ENCODE measurements at regions not wholly inside any gene's neighbourhood (a gene's known extent, or its start where the extent isn't known, plus 50 kb on each side); places are given as distances from the start of the nearest gene placed in this dataset.

DNA sequence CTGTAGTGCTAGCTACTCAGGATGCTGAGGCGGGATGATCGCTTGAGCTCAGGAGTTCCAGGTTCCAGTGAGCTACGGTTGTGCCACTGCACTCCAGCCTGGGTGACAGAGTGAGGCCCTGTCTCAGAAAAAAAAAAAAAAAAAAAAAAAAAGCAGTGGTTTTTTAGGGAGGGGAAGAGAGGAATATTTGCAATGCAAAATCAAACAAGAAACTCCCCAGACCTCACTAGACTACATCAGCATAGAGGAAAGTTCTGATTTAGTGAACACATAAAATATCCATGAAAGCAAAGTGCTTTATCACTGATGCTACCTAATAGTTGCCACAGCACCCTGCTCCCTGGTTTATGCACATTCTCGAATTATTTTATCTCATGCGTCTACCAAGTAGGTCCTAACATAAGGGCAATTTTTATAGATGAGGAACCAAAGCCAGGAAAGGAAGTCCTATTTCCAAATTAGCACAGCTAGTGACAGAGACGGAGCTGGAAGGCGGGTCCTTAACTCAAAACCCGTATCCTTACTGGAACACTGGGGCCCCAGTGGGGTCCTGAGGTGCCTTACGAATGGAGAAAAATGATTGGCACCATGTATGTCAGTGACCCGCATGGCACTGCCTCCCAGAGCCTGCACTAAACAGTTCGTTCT is 50.7 kb upstream of the GPR157 start:
- intact Hi-C loops (cut with micrococcal nuclease): loop anchor here (5.0 kb wide), 1 partner anchor 57 kb away; no protein-coding TSS in a partner anchor

DNA sequence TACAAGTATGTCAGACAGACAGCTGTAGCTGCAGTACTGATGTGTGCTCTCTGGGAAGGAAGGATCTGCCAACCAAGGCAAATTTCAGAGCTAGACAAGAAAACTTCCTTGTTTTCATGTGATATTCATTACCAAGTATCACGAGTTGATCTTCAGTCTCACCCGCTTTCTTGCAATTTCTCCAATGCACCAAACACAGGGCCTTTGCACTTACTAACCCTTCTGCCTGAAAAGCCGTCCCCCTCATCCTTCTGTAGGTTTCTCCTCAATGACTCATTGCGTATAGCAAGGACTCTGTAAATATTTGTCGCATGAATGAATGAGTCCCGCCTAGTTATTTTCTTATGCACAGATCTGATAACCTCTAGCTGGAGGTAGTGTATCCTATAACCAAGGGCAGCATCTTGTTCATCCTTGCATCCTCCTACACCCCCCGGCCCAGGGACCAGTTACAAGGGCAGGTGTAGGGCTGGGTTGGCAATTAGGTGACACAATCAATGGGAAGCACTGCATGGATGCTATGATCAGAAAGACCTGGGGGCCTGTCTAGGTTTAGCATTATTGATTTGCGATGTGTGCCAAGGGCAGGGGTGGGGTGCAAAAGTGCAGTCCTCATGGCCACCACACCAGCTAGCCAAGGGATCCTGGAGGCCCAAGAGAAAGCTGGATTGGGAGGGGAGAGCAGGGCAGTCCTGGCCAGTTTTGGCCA is 51.4 kb upstream of the GPR157 start:
- intact Hi-C loops (cut with micrococcal nuclease): loop anchor here (5.0 kb wide), 1 partner anchor 58 kb away; no protein-coding TSS in a partner anchor

DNA sequence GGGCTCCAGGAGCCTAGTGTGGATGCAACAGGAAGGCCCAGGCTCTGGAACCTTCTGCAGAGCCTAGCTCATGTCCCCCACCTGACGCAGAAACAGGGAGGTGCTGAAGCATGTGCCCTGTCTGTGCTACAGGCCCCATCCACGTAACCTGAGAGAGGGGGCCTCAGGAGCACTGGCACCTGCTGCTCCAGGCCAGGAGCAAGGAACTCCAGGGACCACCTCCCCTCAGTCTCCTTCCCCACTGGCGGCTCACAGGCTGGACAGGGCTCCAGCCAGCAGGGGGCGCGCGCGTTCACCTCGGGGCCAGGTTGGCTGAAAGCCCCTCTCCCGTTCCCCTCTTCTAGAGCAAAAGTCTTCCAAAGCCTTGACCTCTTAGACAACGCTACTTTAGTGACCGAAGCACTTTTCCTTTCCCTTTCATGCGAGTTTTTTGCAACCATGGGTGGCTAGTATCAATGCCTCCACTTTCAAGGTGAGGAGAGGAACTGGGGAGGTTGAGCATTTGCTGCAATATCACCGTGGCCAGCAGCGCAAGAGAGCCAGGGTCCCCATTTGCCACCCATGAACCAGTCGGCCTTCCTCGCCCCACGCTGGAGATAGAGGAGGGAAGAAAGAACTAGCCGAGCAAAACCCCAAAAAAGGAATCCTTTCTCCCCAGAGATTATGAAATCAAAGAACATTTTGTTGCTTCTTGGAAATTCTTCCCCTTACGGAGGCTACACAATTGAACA is 52.4 kb upstream of the GPR157 start:
- intact Hi-C loops (cut with micrococcal nuclease): loop anchor here (1.0 to 5.0 kb wide), 2 partner anchors 15 to 59 kb away; no protein-coding TSS in a partner anchor

DNA sequence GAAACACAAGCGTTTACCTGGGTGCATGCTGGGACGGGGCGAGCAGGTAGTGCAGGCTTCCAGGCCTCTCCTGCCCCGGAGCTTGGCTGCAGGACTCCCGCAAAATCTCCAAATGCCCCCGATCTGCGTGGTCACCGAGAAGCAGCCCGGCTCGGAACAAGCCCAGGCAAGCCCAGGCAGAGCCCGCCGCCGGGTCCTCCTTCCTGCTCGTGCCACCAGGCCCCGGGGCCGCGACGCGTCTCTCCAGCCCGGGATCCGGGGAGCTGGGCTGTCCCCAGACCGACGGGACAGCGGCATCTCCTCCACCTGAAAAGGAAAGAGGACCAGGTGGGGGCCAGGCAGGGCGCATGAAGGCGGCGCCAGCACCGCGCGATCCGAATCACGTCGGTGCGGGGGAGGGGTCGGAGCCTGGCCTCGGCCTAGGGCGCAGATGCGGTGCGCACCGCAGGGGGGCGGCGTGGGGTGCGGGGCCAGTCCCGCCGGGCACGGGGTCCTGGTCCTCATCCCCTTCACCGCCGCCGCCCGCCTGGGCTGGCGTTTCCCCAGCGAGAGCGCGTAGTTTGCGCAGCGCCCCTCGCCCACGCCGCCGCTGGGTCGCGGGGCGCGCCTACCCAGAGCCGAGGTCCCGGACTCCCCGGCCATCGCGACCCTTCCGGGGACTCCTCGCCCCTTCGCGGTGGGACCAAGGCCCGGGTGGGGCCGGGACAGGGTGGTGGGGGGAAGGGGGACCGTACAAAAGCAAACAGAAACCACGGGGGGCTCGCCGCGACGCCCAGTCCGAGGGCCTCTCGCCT is 52.4 kb upstream of the H6PD start:
- intact Hi-C loops (cut with micrococcal nuclease): loop anchor here (1.0 to 5.0 kb wide), 2 partner anchors 14 to 60 kb away; no protein-coding TSS in a partner anchor

DNA sequence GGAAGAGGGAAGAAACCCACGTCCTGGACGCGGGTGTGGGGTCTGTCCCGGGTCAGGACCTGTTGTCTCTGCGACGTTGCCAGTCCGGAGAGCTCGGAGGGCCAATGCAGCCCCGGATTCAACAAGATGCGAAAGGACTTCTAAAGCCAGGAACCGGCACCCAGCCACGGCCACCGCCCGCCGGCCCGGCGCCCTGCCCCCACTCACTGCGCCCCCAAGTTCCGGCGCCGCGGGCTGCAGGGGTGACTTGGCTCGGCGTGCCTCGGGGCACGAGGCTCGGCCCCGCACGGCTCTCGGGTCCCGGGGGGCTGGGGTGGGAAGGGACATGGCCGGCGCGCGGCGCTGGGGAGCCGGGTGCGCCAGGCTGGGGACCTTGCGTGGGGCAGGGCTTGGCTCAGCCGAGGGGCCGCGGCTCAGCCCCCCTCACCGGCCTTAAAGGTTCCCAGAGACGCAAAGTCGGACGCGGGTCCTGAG is 51.8 kb upstream of the H6PD start:
- intact Hi-C loops (cut with micrococcal nuclease): loop anchor here (5.0 kb wide), 1 partner anchor 61 kb away; no protein-coding TSS in a partner anchor

DNA sequence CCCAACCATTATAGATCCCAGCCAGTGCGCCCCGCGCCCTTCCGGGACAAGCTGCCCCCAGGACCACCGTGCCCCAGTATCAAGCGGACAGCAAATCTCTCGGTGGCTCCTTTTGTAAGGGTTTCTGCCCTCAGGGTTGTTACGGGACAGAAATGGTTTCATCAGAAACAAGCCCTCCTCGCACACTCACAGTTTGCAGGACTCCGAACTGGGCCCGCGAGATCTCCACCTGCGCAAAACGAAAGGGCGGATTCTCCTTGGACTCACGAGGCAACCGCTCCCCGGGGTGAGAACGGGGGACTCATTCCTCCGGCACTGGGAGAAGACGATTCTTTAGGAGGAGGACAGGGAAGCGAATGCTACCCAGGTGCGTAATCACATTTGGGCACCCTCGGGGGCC is 51.1 kb upstream of the H6PD start:
- intact Hi-C loops (cut with micrococcal nuclease): loop anchor here (5.0 kb wide), 1 partner anchor 61 kb away; no protein-coding TSS in a partner anchor

DNA sequence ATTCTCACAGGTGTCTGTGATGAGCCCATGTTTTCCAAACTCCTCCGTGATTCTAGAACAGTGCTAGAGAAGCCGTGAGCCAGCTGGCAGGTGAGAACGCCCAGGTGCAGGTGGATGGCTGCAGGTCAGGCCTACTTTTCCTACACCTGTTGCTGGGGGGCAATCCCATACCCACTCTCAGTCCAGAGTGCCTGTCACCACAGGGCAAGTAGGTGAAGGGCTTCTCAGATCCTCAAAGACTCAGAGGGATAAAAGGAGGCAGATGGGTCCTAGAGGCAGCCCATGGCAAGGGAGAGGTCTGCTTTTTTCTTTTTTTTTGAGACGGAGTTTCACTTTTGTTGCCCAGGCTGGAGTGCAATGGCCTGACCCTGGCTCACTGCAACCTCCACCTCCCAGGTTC is 50.7 kb upstream of the H6PD start:
- intact Hi-C loops (cut with micrococcal nuclease): loop anchor here (5.0 kb wide), 1 partner anchor 62 kb away; no protein-coding TSS in a partner anchor

DNA sequence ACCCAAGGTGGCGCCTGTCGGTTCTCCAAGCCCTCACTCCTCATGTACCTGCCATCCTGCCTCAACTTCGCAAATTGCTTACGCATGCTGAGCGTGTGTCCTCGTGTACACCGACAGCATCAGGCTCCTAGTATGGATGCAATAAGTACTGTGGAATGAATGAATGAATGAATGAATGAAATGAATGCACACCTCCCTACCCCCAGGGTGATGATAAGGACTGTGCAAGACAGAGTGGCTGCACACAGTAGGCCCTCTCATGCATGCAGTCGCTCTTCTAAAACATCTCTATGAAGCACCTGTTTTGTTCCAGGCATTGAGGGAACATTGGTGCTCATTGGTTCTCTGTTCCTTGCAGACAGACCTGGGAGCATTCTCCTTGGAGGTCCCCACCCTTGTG is 49.8 kb upstream of the H6PD start:
- intact Hi-C loops (cut with micrococcal nuclease): loop anchor here (5.0 kb wide), 1 partner anchor 62 kb away; no protein-coding TSS in a partner anchor
